ENCODE measurements at regions not wholly inside any gene's neighbourhood (a gene's known extent, or its start where the extent isn't known, plus 50 kb on each side); places are given as distances from the start of the nearest gene placed in this dataset.
A peak's percentile ranks its signal among the peaks of the same experiment; 100 is the strongest.

DNA sequence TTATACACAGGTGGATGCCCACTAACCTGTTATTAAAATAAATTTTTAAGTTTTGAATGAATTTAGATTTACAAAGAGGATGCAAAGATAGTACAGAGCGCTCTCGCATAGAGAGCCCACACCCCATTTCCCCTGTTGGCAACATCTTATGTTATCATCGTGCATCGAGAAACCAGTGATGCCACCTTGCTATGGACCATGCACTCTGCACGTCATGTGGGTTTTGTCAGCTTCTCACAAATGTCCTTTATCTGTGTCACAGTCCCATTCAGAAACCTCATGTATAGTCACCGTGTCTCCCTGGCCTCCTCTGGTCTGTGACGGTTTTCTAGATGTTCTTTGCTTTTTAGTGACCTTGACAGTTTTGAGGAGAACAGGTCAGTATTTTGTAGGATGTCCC is 60.0 kb downstream of the ING1 start:
- no peak for TF ChIP-seq CTCF (IDR thresholded peaks at IDR 0.05; ENCODE audit: low read depth, low read length)
- no peak overlapping the region for H3K4me3 ChIP-seq (ENCODE audit: low read depth, low read length)
- DNase-seq (ENCODE audit: low read depth, low spot score) = no peak
- in situ Hi-C loops (cut with HindIII; ENCODE audit: low sequenced_read_pairs) = no loop called here

GRCh38 chr13:110774051-110774450 is 60.6 kb downstream of the ING1 start:
- no peak overlapping the region for H3K4me3 ChIP-seq (ENCODE audit: low read depth, low read length)
- TF ChIP-seq CTCF (IDR thresholded peaks at IDR 0.05; ENCODE audit: low read depth, low read length) = no peak
- no peak for DNase-seq (ENCODE audit: low read depth, low spot score)
- in situ Hi-C loops (cut with HindIII; ENCODE audit: low sequenced_read_pairs) = no loop called here

GRCh38 chr13:110774490-110774889 is 61.0 kb downstream of the ING1 start:
- DNase-seq (ENCODE audit: low read depth, low spot score) = no peak
- no peak overlapping the region for H3K4me3 ChIP-seq (ENCODE audit: low read depth, low read length)
- no peak for TF ChIP-seq CTCF (IDR thresholded peaks at IDR 0.05; ENCODE audit: low read depth, low read length)
- in situ Hi-C loops (cut with HindIII; ENCODE audit: low sequenced_read_pairs) = no loop called here

DNA sequence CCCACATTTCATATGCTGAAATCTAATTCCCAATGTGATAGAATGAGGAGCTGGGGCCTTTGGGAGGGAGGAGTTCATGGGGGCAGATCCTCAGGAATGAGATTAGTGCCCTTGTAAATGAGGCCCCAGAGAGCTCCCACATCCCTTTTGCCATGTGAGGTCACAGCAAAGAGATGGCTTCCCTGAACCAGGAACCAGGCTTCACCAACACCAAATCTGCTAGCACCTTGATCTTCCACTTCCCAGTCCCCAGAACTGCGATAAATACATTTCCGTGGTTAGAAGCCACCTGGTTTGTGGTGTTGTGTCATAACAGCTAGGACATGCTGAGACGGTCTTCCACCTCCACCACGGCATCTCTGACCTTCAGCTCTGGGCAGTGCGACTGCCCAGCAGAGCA is 62.1 kb downstream of the ING1 start:
- no peak for DNase-seq (ENCODE audit: low read depth, low spot score)
- TF ChIP-seq CTCF (IDR thresholded peaks at IDR 0.05; ENCODE audit: low read depth, low read length) = no peak
- in situ Hi-C loops (cut with HindIII; ENCODE audit: low sequenced_read_pairs) = no loop called here
- no peak overlapping the region for H3K4me3 ChIP-seq (ENCODE audit: low read depth, low read length)

- no peak for TF ChIP-seq CTCF (IDR thresholded peaks at IDR 0.05; ENCODE audit: low read depth, low read length)
- no peak for DNase-seq (ENCODE audit: low read depth, low spot score)
- no peak overlapping the region for H3K4me3 ChIP-seq (ENCODE audit: low read depth, low read length)
- in situ Hi-C loops (cut with HindIII; ENCODE audit: low sequenced_read_pairs) = no loop called here
These were observed 63.8 kb downstream of the ING1 start for GRCh38 chr13:110777251-110777820.

- H3K4me3 ChIP-seq (ENCODE audit: low read depth, low read length) = no peak overlapping the region
- TF ChIP-seq CTCF (IDR thresholded peaks at IDR 0.05; ENCODE audit: low read depth, low read length) = no peak
- DNase-seq (ENCODE audit: low read depth, low spot score) = peak; percentile 41
- in situ Hi-C loops (cut with HindIII; ENCODE audit: low sequenced_read_pairs) = no loop called here
These were observed 65.5 kb downstream of the ING1 start for GRCh38 chr13:110779022-110779421.

- no peak for TF ChIP-seq CTCF (IDR thresholded peaks at IDR 0.05; ENCODE audit: low read depth, low read length)
- no peak for DNase-seq (ENCODE audit: low read depth, low spot score)
- in situ Hi-C loops (cut with HindIII; ENCODE audit: low sequenced_read_pairs) = no loop called here
These were observed 66.9 kb downstream of the ING1 start for GRCh38 chr13:110780422-110780821.

More at GRCh38 chr13:110780422-110780821, 66.9 kb downstream of the ING1 start:
- no peak overlapping the region for H3K4me3 ChIP-seq (ENCODE audit: low read depth, low read length)
